Hepatocyte (in vitro differentiated cells): ENCODE measurements at regions not wholly inside any gene's neighbourhood (a gene's known extent, or its start where the extent isn't known, plus 50 kb on each side); places are given as distances from the start of the nearest gene placed in this dataset.
A peak's percentile ranks its signal among the peaks of the same experiment; 100 is the strongest.

ENCODE experiments used
- DNase-seq: peaks from one replicate; pipeline ENCODE4 v3.0.0-alpha.2; 2016; ENCODE audit warnings: low spot score
- H2AFZ ChIP-seq: fragments of 200-600 bp; sonication (generic); 2 replicates; pipeline ENCODE4 v1.6.0; 2016; ENCODE audit warnings: antibody characterized with exemption, mild to moderate bottlenecking
- H3K27ac ChIP-seq: fragments of 200-600 bp; sonication (generic); 2 replicates; pipeline ENCODE4 v1.5.1; 2016; ENCODE audit warnings: mild to moderate bottlenecking
- H3K27me3 ChIP-seq: fragments of 200-600 bp; sonication (generic); 2 replicates; pipeline ENCODE4 v1.6.1; 2016
- H3K36me3 ChIP-seq: fragments of 200-600 bp; sonication (generic); replicated peaks from 2 replicates; pipeline ENCODE4 v1.5.1; 2016; ENCODE audit warnings: low read depth; ENCODE audit not compliant: insufficient read depth
- H3K4me1 ChIP-seq: fragments of 200-600 bp; sonication (generic); 2 replicates; pipeline ENCODE4 v1.5.1; 2016; ENCODE audit warnings: mild to moderate bottlenecking, moderate library complexity; ENCODE audit not compliant: insufficient read depth
- H3K4me2 ChIP-seq: fragments of 200-600 bp; sonication (generic); 2 replicates; pipeline ENCODE4 v1.6.0; 2016
- H3K4me3 ChIP-seq: fragments of 200-600 bp; sonication (generic); 2 replicates; pipeline ENCODE4 v1.5.1; 2016; ENCODE audit warnings: mild to moderate bottlenecking
- H3K79me2 ChIP-seq: fragments of 200-600 bp; sonication (generic); 2 replicates; pipeline ENCODE4 v1.6.0; 2017; ENCODE audit warnings: mild to moderate bottlenecking
- H3K9me2 ChIP-seq: fragments of 200-600 bp; sonication (generic); replicated peaks from 2 replicates; pipeline ENCODE4 v1.6.0; 2017; ENCODE audit warnings: mild to moderate bottlenecking; ENCODE audit not compliant: insufficient read depth
- H3K9me3 ChIP-seq: fragments of 200-600 bp; sonication (generic); 2 replicates; pipeline ENCODE4 v1.5.1; 2016; ENCODE audit warnings: low read depth, mild to moderate bottlenecking
- H4K20me1 ChIP-seq: fragments of 200-600 bp; sonication (generic); 2 replicates; pipeline ENCODE4 v1.6.0; 2016; ENCODE audit warnings: mild to moderate bottlenecking; ENCODE audit not compliant: insufficient read depth, poor library complexity, severe bottlenecking
- EZH2 ChIP-seq: fragments of 200-600 bp; sonication (generic); IDR thresholded peaks from 2 replicates; pipeline ENCODE4 v1.6.1; 2016; ENCODE audit warnings: antibody characterized with exemption, mild to moderate bottlenecking, borderline replicate concordance
- EZH2phosphoT487 ChIP-seq: fragments of 200-600 bp; sonication (generic); IDR thresholded peaks from one replicate; pipeline ENCODE4 v1.6.1; 2018; ENCODE audit warnings: antibody characterized with exemption, mild to moderate bottlenecking, low read depth, moderate library complexity; ENCODE audit not compliant: unreplicated experiment, severe bottlenecking
- WGBS: methylation state at CpG from one replicate; pipeline ENCODE4 v1.1.6; 2016; ENCODE audit warnings: low lambda C conversion rate; ENCODE audit errors: missing lambda C conversion rate; 5-methylcytosine and 5-hydroxymethylcytosine counted together
- TF ChIP-seq, protein P1 (sequence below): fragments of 200-600 bp; sonication (generic); IDR thresholded peaks from 2 replicates; pipeline ENCODE4 v1.5.1; 2016; ENCODE audit warnings: antibody characterized with exemption, mild to moderate bottlenecking; ENCODE audit not compliant: poor library complexity

DNA sequence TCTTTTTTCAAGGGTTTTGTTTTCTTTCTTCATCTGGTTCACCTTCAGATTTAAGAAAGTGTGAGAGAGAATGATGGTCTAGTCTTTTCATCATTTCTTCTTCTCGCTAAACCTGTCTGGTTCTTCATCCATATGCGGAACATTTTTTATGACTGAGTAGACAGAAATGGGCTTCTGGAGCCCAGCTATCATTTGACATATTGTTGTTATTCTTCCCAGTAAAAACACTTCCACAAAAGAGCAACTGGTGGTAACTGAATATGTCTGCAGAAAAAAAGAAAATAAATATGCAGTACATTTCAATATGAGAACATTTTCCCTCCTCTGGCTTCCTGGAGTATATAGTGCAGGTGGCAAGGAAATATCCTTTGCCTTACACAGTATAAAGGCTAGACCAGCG lies 209.5 kb downstream of the JCAD start:
- Histone ChIP-seq H3K79me2 (no peaks in the 10 kb centered on the region), H2AFZ (no peak overlapping the region), H3K4me2 (peak overlapping the region; percentile 23), H3K27ac (peak overlapping the region; percentile 59), H4K20me1 (no peaks in the 10 kb centered on the region), H3K9me3 (no peaks in the 10 kb centered on the region), H3K4me1 (peaks cover 6% of the 10 kb centered on the region), H3K4me3 (no peak overlapping the region), H3K27me3 (no peaks in the 10 kb centered on the region), H3K36me3 (no peaks in the 10 kb centered on the region), H3K9me2 (no peaks in the 10 kb centered on the region)
- 72% methylated on average over 3 of the region's 3 CpGs for WGBS
- TF ChIP-seq EZH2 (no peak), EZH2phosphoT487 (no peak)
- TF ChIP-seq, protein P1, sequence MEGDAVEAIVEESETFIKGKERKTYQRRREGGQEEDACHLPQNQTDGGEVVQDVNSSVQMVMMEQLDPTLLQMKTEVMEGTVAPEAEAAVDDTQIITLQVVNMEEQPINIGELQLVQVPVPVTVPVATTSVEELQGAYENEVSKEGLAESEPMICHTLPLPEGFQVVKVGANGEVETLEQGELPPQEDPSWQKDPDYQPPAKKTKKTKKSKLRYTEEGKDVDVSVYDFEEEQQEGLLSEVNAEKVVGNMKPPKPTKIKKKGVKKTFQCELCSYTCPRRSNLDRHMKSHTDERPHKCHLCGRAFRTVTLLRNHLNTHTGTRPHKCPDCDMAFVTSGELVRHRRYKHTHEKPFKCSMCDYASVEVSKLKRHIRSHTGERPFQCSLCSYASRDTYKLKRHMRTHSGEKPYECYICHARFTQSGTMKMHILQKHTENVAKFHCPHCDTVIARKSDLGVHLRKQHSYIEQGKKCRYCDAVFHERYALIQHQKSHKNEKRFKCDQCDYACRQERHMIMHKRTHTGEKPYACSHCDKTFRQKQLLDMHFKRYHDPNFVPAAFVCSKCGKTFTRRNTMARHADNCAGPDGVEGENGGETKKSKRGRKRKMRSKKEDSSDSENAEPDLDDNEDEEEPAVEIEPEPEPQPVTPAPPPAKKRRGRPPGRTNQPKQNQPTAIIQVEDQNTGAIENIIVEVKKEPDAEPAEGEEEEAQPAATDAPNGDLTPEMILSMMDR = no peak
- no peak for DNase-seq

DNA sequence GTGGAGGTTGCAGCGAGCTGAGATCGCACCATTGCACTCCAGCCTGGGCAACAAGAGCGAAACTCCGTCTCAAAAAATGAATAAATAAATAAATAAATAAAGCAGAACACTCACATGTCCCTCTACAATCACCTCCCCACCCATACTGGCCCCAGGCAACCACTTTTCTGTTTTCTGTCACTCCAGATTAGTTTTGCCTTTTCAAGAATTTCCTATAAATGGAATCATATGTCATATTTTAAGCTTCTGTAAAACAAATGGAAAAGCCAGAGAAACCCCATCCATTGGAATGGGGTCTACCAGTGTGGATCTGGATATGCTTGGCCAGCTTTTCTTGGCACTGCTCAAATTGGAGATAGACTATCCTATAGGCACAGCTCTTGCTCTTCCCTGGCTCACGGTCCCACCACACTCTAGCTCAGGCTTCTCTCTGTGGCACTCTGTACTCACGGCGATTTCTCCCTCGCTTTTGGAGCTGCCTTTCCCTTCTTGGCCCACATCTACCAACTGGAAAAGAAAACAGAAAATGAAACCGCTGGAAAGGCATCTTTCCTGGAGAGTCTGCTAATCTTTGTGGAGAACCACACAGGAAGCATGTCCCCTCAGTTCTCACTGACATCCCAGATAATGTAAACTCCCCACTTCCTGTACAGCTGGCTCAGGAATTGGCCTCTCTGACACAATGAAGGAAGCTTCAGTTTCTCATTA lies 210.1 kb downstream of the JCAD start:
- no peak overlapping the region for H2AFZ ChIP-seq
- peak overlapping the region; percentile 59 for H3K27ac ChIP-seq
- H3K4me3 ChIP-seq = no peak overlapping the region
- no peaks in the 10 kb centered on the region for H3K9me3 ChIP-seq
- peak overlapping the region; percentile 23 for H3K4me2 ChIP-seq
- no peaks in the 10 kb centered on the region for H4K20me1 ChIP-seq
- no peaks in the 10 kb centered on the region for H3K27me3 ChIP-seq
- no peaks in the 10 kb centered on the region for H3K36me3 ChIP-seq
- peaks cover 6% of the 10 kb centered on the region for H3K4me1 ChIP-seq
- no peak for DNase-seq
- WGBS = 80% methylated on average over 9 of the region's 9 CpGs
- no peak for TF ChIP-seq EZH2
- TF ChIP-seq, protein P1 = no peak
- TF ChIP-seq EZH2phosphoT487 = no peak
- no peaks in the 10 kb centered on the region for H3K9me2 ChIP-seq
- H3K79me2 ChIP-seq = no peaks in the 10 kb centered on the region

DNA sequence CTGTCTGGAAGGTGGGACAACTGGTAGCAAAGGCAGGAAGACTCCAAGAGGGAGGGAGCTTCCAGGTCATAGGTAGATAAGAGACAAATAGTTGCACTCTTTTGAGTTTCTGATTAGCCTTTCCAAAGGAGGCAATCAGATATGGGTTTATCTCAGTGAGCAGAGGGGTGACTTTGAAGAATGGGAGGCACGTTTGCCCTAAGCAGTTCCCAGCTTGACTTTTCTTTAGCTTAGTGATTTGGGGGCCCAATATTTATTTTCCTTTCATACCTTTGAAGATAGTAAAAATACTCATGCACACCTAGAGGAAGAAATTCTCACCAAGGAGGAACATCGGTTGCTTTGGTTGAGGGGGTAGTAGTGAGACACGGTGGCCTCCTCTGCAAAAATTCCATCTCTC lies 212.1 kb upstream of the SVIL start:
- Histone ChIP-seq H3K27me3 (no peaks in the 10 kb centered on the region), H3K9me3 (no peaks in the 10 kb centered on the region), H3K79me2 (no peaks in the 10 kb centered on the region), H3K27ac (no peak overlapping the region), H3K4me2 (no peak overlapping the region), H2AFZ (no peak overlapping the region), H3K9me2 (no peaks in the 10 kb centered on the region), H3K4me1 (peaks cover 11% of the 10 kb centered on the region), H3K36me3 (no peaks in the 10 kb centered on the region), H3K4me3 (no peak overlapping the region), H4K20me1 (no peaks in the 10 kb centered on the region)
- no peak for DNase-seq
- TF ChIP-seq, protein P1 = no peak
- TF ChIP-seq EZH2 (no peak), EZH2phosphoT487 (no peak)
- 80% methylated on average over 3 of the region's 3 CpGs for WGBS
